Spleen (tissue), 4 donors: ENCODE measurements at regions not wholly inside any gene's neighbourhood (a gene's known extent, or its start where the extent isn't known, plus 50 kb on each side); places are given as distances from the start of the nearest gene placed in this dataset.

Experiments used
- small RNA-seq, 4 donors: library from RNA; depleted of rRNA; stranded (forward); fragments of <200 nt; gene quantifications; one replicate each; pipeline ENCODE3, GENCODE V24; 2016

Small RNA genes lying in the stretch of these regions (small RNA-seq; reads per million reads assigned to genes)
- gene RF00002 (0 to 0.08 (median 0.06) reads per million in 4 donors), gene RF00026 (0 reads per million in 4 donors)
